ENCODE measurements at regions not wholly inside any gene's neighbourhood (a gene's known extent, or its start where the extent isn't known, plus 50 kb on each side); places are given as distances from the start of the nearest gene placed in this dataset.

DNA sequence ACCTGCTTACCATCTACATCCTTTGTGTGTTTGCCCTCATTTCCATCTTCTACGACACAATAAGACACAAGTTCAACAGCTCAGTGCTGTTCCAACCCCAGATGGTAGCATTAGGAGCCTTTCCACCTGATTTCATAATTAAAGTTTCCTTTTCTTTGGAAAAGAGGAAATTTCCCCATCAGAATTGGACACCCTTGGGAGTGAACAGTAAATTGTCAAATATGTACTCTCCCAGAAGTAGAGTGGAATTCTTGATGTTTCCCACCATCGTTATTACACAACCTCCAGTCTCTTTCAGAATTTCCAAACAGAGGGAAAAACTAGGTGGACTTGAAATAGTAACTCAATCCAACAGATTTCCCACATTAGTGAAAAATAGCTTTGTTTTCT lies 337.6 kb upstream of the OR4E1 start:
- DNase-seq: no peak

DNA sequence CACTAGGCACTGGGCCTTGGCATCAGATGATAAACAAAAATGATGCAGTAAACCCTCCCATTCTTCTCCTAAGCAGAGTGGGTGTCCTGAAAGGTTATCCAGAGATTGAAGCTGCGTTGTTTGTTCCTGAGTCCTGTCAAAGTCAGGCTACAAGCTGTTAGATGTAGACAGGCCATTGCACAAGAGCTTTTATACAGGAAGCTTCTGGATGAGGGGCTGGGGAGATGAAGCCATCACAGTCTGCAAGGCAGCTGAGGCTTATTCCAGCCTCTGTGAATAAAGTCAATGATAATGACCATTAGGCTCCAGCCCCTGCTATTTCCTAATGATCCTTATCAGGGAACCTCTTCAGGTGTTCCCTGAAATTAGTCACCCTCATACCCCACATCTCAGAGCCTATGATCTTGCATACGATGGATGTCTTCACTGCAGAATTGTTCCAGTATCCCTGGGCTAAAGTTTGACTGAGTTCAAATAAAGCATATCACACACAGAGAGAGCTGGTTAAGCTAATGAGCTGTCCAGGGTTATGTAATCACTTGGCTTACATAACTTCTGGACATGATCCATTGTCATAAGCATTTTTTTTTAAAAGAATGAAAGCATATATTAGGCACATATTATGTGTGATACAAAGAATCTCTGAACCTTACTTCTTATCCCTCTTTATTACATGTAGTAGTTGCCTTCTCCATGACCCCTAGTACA lies 337.1 kb upstream of the OR4E1 start:
- DNase-seq: no peak

DNA sequence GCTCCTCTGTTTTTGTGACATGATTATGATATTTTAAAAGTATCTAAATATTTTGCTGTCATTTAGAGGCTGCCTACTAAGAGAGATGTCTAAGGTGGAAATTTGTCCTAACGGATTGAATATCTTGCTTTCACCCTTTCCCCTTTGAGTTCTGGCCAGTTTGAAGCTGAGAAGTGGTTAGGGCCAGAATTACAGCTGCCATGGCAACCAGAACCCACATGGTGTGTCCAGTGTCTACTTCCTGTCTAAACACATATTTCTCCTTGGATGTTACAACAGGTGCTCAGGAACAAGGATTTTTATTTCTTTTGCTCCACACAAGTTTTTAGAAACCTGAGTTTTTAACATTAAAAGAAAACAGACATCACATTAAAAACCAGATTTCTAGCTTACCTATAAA lies 335.1 kb upstream of the OR4E1 start:
- no peak for DNase-seq

DNA sequence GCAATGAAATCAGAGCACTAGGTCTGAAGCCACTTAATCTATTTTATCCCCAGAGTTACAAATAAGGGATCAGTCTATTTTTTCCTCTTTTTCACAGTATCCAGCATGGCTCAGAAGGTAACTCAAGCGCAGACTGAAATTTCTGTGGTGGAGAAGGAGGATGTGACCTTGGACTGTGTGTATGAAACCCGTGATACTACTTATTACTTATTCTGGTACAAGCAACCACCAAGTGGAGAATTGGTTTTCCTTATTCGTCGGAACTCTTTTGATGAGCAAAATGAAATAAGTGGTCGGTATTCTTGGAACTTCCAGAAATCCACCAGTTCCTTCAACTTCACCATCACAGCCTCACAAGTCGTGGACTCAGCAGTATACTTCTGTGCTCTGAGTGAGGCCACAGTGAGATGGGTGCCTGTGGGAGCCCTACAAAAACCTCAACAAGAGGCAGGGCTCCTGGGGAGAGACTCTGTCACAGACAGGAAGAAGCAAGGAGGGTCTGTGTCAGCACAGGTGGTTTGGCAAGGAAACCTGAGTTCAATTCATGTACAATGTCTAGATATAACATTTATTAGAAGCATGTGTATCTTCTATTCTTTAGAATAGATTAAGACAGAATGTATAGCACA lies 334.3 kb upstream of the OR4E1 start:
- no peak for DNase-seq

DNA sequence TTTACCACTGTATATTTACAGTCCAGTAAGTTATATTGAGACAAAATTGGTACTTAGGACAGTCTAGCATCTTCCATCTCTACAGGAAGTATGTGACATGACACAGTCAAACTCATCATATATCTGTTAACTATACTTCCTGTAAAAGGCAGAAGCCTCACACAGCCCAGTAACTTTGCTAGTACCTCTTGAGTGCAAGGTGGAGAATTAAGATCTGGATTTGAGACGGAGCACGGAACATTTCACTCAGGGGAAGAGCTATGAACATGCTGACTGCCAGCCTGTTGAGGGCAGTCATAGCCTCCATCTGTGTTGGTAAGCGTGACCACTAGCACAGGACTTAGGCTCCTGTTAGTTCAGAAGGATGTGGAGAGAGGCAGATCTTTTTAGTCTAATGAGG lies 333.7 kb upstream of the OR4E1 start:
- no peak for DNase-seq

DNA sequence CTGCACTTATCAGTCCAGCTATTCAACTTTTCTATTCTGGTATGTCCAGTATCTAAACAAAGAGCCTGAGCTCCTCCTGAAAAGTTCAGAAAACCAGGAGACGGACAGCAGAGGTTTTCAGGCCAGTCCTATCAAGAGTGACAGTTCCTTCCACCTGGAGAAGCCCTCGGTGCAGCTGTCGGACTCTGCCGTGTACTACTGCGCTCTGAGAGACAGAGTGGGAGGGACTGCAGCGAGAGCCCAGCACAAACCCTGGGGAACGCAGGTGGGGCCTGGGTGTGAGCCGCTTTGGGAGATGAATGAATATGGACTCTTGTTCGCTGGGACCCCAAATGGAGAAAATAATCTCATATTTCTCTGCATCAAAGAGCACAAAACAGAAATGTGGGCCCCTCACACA lies 329.8 kb upstream of the OR4E1 start:
- no peak for DNase-seq

DNA sequence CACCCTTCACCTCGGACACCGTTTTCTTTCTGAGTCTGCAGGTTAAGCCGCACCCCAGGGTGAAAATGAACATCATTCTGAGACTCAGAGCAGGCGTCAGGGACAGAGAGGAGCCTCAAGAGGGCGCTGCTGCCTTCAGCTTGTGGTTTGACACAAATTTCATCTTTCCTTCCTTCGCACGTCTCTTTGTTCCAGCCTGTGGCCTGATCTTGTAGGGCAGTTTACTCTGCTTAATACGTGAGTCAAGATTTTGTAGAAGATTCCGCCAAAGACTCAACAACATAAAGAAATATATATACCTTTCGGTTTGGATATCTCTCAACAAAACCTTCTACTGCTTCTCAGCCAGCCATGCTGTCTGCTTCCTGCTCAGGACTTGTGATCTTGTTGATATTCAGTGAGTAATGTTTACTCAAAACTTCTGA lies 329.3 kb upstream of the OR4E1 start:
- DNase-seq: no peak

DNA sequence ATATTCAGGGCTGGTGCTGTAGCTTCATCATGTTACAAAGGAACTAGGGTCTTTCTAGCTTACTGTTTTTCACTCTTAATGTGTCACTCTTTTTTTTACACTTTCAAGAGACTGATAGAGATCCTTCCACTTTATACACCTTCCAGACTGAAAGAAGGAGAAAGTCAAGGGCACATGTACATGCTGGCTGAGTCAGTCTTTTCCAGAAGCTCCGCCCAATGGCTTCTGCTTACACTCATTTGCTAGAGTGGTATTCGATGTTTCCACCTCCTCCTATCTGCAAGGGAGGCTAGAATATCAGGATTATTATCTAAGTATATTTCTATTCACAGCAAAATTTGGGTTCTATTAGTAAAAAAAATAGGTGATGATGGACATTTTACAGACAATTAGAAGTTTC lies 325.8 kb upstream of the OR4E1 start:
- no peak for DNase-seq

DNA sequence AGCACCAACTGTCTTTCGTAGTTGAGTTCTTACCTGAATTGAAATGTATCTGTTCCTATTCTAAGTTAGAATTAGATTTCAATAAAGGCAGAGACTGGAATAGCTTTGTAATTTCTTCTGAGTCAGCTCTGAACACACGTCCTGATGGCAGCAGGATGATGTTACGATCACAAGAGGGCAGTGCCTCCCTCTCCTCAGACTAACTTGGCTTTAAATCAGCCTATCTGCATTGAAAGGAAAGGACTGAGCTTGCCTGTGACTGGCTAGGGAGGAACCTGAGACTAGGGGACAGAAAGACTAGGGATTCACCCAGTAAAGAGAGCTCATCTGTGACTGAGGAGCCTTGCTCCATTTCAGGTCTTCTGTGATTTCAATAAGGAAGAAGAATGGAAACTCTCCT lies 323.7 kb upstream of the OR4E1 start:
- no peak for DNase-seq

DNA sequence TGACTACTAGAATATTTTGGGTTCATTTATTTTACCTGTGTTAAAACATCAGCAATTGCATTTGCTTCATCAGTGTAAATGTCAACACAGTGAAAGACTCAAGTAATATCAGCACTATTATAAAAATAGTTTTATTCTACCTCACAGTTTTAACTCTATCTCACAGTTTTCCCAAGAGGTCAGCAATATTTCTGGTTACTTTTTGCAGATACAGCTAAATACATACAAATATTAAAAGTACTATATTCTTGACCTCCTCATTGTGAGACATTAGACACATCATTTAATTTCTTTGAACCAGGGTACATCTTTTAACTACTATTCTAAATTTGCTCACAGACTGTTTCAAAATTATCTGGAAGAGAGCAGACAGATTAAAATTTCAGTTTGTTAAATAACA lies 321.7 kb upstream of the OR4E1 start:
- DNase-seq: no peak

DNA sequence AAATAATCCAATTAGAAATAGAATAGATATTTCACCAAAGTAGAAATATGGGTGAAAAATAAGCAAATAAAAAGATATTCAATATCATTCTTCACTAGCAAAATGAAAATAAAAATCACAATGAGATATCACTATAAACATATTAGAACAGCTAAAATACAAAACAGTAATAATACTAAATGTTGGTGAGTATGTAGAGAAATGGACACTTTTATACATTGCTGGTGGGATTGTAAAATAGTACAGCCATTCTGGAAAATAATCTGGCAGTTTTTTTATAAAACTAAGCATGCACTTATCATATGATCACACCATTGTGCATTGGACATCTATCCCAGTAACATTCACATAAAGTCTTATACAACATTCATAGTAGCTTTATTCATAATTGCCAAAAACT lies 320.2 kb upstream of the OR4E1 start:
- DNase-seq: no peak

DNA sequence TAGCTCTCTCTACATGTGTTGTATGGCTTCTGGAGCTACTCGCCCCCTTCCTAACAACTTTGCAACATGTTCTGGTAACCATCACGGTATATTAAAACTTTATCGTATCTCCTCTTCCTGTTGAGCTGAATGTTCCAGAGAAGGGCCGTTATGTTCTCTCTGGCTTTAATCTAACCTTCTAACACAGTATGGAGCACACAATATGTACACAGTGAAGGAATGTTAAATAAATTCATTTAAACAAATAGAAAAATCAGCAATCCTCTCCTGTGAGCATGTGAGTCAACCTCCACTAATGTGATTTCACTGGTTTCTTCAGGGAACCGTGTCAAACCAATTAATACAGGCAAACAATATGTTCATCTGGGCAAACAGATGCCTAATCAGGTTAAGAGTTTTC lies 319.5 kb upstream of the OR4E1 start:
- no peak for DNase-seq

DNA sequence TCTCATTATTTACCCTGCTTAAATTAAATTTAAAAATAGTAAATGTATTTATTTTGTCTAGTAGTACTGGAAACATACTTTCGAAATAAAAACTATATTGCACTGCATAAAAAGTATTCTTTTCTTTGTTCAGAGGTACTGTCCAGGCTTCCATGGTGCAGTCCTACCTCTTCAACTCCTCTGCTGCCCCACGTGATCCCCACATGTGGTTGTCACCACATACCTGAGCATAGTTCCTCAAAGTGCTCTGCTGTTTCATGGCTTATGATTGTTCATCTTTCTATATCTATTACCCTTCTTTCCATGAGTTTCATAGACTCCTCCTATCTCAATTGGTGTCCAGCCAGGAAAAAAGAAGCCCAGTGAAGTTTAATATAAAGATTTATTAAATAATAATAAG lies 317.5 kb upstream of the OR4E1 start:
- no peak for DNase-seq

DNA sequence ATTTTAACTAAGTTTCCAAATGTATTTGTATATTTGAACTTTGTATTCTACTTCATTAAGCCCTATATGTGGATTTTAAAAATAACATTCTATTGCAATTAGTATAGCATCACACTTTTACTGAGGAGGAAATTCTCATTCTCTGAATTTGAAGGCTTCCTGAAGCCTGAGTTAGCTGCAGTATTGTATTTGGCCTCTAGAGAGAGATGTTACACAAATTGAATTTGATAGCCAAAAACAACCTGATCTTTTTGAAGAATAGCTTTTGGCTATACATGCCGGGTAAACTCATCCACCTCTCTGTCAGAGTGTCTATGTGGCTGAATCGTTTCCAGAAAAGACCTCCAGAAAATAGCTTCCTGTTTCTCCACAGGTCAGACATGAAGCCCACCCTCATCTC lies 316.5 kb upstream of the OR4E1 start:
- DNase-seq: no peak

DNA sequence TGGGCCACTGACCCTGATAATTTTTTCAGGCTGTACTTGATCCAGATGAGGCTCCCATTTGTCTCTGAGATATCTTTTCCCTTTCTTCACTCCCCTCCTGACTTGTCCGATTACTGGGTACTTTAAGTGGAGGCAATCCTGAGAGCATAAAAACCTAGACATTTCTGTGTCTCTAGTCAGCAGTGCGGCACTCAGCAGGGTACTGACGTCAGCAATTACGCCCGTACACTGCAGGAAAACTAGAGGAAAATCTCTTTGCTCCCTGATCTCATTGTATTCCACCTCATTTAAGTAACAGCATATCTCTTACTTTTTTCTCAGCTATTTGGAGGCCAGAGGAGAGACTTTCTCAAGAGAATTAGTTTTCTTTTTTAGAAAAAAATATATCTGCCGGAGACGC lies 315.5 kb upstream of the OR4E1 start:
- no peak for DNase-seq

DNA sequence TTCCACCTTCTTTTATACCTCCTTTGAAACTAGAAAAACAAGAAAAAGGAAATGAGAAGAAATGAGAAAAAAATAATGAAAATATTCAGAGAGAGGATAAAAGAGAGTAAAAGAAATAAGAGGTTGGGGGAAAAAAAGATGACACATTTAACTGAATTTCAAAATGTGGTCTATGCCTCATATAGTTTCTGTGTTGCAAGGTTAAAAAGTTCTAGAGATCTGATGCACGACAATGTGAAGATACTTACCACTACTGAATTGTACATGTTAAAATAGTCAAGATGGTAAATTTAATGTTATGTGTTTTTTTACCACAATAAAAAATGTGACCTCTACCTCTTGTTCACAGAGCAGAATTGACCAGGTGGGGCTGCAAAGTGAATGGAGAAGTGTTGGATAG lies 314.8 kb upstream of the OR4E1 start:
- DNase-seq: no peak

DNA sequence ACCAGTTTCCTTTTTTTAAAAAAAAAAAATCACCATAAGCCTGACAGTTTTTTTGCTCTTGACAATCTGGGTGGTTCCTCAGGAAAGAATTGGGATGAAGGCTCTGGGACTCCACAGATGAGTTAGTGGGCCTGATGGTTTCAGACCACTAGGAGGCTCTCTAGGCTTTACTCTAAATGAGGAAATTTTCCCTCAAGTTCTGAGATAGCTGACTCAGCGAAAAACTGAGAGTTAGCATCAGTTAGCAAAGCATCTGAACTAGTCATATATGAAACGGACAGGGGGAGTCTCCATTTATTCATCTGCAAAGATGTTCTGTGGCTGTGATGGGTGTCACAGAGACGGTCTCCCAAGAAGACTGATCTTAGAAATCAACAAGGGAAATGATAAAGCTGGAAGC lies 314.3 kb upstream of the OR4E1 start:
- no peak for DNase-seq

DNA sequence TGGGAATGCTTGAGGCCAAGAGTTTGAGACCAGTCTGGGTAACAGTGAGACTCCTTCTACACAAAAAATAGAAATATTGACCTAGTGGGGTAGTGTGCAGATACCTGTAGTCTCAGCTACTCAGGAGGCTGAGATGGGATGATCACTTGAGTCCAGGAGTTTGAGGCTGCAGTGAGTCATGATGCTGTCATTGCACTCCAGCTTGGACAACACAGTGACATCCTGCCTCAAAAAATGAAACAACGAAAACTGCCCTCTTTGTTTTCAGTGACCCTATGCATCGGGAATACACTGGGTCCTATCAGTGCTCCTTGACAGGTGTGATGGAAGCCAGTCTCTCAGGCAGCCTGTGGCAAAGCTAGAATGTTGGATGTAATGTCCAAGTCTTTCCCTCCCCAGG lies 311.5 kb upstream of the OR4E1 start:
- no peak for DNase-seq

DNA sequence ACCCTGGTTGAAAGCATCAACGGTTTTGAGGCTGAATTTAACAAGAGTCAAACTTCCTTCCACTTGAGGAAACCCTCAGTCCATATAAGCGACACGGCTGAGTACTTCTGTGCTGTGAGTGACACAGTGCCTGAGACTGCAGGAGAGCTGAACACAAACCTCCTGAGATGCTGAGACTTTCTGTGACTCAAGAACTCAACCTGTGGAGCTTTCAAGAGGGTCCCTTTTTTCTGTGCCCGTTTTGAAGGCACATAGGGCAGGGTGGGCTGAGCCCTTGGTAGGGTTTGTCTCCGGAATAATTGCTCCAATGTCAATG lies 305.3 kb upstream of the OR4E1 start:
- DNase-seq: no peak

DNA sequence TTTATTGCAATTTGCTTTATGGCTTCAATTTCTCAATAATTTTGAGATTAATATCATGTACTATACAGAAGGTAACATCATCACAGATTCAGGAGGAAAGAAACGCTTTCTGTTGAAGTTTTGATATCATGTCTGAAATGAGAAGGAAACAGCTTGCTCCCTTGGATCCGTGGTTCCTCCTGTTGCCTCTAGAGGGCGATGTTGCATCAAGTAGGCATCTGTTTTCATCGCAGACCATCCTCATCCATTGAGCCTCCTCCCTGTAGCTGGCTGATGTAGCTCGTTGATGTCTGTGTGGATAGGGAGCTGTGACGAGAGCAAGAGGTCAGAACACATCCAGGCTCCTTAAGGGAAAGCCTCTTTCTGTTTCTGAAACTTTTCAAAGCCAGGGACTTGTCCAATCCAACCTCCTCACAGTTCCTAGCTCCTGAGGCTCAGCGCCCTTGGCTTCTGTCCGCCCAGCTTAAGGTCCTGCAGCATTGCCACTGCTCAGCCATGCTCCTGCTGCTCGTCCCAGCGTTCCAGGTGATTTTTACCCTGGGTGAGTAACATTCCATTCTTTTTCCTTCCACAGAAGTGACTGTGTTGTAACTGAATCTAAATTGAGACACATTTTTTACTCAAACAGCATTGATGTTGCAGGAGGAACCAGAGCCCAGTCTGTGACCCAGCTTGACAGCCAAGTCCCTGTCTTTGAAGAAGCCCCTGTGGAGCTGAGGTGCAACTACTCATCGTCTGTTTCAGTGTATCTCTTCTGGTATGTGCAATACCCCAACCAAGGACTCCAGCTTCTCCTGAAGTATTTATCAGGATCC lies 304.8 kb upstream of the OR4E1 start:
- DNase-seq: no peak

DNA sequence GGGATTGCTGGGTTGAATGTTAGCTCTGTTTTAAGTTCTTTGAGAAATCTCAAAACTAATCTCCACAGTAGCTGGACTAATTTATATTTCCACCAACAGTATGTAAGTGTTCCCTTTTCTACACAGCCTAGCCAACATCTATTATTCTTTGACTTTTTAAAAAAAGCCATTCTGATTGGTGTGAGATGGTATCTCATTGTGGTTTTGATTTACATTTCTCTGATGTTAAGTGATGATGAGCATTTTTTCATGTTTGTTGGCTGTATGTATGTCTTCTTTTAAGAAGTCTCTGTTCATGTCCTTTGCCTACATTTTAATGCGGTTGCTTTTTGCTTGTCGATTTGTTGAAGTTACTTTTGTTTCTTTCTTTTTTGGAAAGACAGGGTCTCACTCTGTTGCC lies 301.1 kb upstream of the OR4E1 start:
- no peak for DNase-seq

DNA sequence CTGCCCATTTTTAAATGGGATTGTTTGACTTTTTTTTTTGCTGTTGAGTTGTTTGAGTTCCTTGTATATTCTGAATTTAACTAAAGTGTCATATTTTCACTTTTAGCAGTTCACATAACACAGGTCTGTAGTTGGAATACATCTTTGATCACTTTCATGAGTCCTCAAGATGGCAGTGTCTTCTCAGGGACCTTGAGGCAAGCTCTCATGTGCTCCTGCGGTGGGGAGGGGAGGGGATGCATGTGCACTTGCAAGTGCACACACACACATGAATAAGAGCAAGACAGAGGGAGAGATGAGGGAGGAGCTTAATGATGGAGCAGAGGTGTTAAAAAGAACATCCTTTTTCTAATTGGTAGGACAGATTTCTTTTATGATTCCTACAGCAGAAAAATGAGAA lies 291.4 kb upstream of the OR4E1 start:
- no peak for DNase-seq

DNA sequence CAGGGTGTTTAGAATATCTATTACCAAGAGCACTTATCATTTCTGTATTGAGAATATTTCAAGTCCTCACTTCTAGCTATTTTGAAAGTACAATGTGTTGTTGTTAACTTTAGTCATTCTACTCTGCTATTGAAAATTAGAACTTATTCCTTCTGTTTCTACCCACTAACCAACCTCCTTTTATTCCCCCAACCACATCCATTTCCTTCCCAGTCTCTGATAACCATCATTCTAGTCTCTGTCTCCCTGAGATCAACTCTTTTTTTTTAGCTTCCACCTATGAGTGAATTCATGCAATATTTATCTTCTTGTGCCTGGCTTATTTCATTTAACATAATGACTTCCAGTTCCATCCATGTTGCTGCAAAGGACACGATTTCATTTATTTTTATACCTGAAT lies 290.6 kb upstream of the OR4E1 start:
- DNase-seq: no peak

DNA sequence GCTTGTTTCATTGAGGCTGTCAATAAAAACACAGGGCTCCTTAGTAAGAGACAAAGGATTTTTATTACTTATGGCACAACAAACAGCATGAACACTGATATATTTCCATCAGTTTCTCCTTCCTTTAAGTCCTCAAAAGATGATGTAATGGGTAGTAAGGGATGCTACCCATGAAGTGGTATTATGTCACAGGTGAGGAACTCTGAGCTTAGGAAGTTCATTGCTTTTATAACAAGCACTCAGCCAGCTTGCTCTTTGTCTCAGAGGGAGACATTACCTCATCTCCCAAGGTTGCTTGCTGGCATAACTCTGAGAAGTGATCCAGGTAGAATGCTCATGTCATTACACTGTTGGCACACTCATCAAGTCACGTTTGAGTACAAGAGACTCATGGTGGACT lies 287.0 kb upstream of the OR4E1 start:
- DNase-seq: no peak

DNA sequence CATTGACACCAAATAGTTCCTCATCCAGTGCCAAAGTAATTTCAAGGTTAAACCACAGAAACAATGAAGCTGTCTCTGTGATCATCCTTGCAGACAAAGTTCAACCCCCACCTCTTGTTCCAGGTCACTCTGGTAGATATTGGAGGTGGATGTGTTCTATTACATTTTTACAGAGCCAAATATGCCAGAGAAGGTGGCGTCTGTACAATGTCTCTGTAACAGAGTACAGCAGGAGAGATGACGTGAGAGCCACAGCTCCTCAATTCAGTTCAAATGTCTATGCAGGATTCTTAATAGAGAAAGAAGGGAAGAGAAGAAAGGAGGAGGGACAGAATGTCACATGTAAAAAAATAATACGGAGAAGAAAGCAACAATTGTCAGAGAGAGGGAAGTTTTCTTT lies 268.3 kb upstream of the OR4E1 start:
- DNase-seq: no peak

Measured in NCI-H2029 treated with DMSO at 0.1 percent for 48 hours (cell line).